Tibial nerve (tissue), 4 donors: ENCODE measurements at regions not wholly inside any gene's neighbourhood (a gene's known extent, or its start where the extent isn't known, plus 50 kb on each side); places are given as distances from the start of the nearest gene placed in this dataset.

Source experiments
- DNase-seq, 2 donors: peaks; one replicate each; pipeline ENCODE4 v3.0.0-alpha.2; 2019; ENCODE audit warnings: low spot score in 2 of 2
- H3K27ac ChIP-seq, 4 donors: fragments of 200-600 bp; sonication (generic) in 3 of 4; one replicate each; pipeline ENCODE4 v1.5.1; 2017 to 2019; ENCODE audit warnings: mild to moderate bottlenecking in 1 of 4
- H3K27me3 ChIP-seq, 2 donors: fragments of 200-600 bp; sonication (generic) in 1 of 2; one replicate each; pipeline versions ENCODE4 v1.5.1 to v1.6.0; 2017 to 2019
- H3K36me3 ChIP-seq, 3 donors: fragments of 200-600 bp; sonication (generic); one replicate each; pipeline ENCODE4 v1.5.1; 2018 to 2019
- H3K4me1 ChIP-seq, 4 donors: fragments of 200-600 bp; sonication (generic) in 3 of 4; one replicate each; pipeline ENCODE4 v1.5.1; 2017 to 2019
- H3K4me3 ChIP-seq, 4 donors: fragments of 200-600 bp; sonication (generic) in 3 of 4; one replicate each; pipeline ENCODE4 v1.5.1; 2017 to 2019; ENCODE audit warnings: mild to moderate bottlenecking in 1 of 4, moderate library complexity in 1 of 4
- H3K9me3 ChIP-seq, 4 donors: fragments of 200-600 bp; sonication (generic) in 3 of 4; one replicate each; pipeline ENCODE4 v1.5.1; 2017 to 2019
- CTCF ChIP-seq, 5 experiments: fragments of 200-600 bp in 3 of 5; fragments of 450-650 bp in 2 of 5; sonication (generic) in 3 of 5; IDR thresholded peaks; one replicate each; pipeline ENCODE4 v1.5.1; 2016 to 2019; ENCODE audit warnings: antibody characterized with exemption in 5 of 5, mild to moderate bottlenecking in 3 of 5, moderate library complexity in 2 of 5
- EP300 ChIP-seq, 2 donors: sonication (generic); formaldehyde crosslinking; IDR thresholded peaks; one replicate each; pipeline ENCODE4 v1.6.1; 2017; ENCODE audit warnings: antibody characterized with exemption in 2 of 2, mild to moderate bottlenecking in 1 of 2
- POLR2A ChIP-seq, 2 donors: fragments of 450-650 bp; IDR thresholded peaks; one replicate each; pipeline ENCODE4 v1.6.1; 2017; ENCODE audit warnings: antibody characterized with exemption in 2 of 2, mild to moderate bottlenecking in 2 of 2, moderate library complexity in 2 of 2
- WGBS, 2 donors: methylation state at CpG; one replicate each; pipeline ENCODE4 v1.1.5; 2018; 5-methylcytosine and 5-hydroxymethylcytosine counted together

GRCh38 chr5:1748271-1748670 is 51.4 kb downstream of the MRPL36 start:
- 77 to 86% methylated on average over 12 of the region's 12 CpGs for whole genome bisulfite sequencing, 2 donors
- Histone ChIP-seq H3K27ac (no peak overlapping the region), H3K4me3 (no peak overlapping the region), H3K4me1 (no peaks in the 10 kb centered on the region), H3K9me3 (peaks cover 0 to 22% (median 0%) of the 10 kb centered on the region in 4 donors), H3K27me3 (no peaks in the 10 kb centered on the region), H3K36me3 (no peaks in the 10 kb centered on the region)
- TF ChIP-seq POLR2A (IDR thresholded peaks at IDR 0.05) (no peak), CTCF (IDR thresholded peaks at IDR 0.05) (no peak), EP300 (IDR thresholded peaks at IDR 0.05) (no peak)
- no peak for DNase-seq

- no peak for TF ChIP-seq EP300 (IDR thresholded peaks at IDR 0.05)
- no peak for TF ChIP-seq POLR2A (IDR thresholded peaks at IDR 0.05)
- TF ChIP-seq CTCF (IDR thresholded peaks at IDR 0.05), result no peak
- 79 to 86% methylated on average over 5 of the region's 5 CpGs for WGBS, 2 donors
Observed at GRCh38 chr5:1747803-1748085, 51.9 kb downstream of the MRPL36 start.

GRCh38 chr5:1747079-1747802 is 52.4 kb downstream of the MRPL36 start:
- no peak for DNase-seq
- Histone ChIP-seq H3K9me3 (peaks cover 0 to 23% (median 0%) of the 10 kb centered on the region in 4 donors), H3K4me3 (no peak overlapping the region), H3K4me1 (no peaks in the 10 kb centered on the region), H3K27me3 (no peaks in the 10 kb centered on the region), H3K36me3 (no peaks in the 10 kb centered on the region), H3K27ac (no peak overlapping the region)
- TF ChIP-seq POLR2A (IDR thresholded peaks at IDR 0.05) (no peak), CTCF (IDR thresholded peaks at IDR 0.05) (no peak), EP300 (IDR thresholded peaks at IDR 0.05) (no peak)
- 81 to 85% methylated on average over 23 to 24 of the region's 24 CpGs for WGBS, 2 donors

More at GRCh38 chr5:1747803-1748085, 51.9 kb downstream of the MRPL36 start:
- H3K36me3 ChIP-seq, result no peaks in the 10 kb centered on the region
- no peak overlapping the region for H3K4me3 ChIP-seq
- no peak overlapping the region for H3K27ac ChIP-seq
- no peak for DNase-seq
- peaks cover 0 to 20% (median 0%) of the 10 kb centered on the region in 4 donors for H3K9me3 ChIP-seq
- no peaks in the 10 kb centered on the region for H3K27me3 ChIP-seq
- H3K4me1 ChIP-seq, result no peaks in the 10 kb centered on the region

- H3K4me1 ChIP-seq, result no peaks in the 10 kb centered on the region
- H3K9me3 ChIP-seq, result peaks cover 0 to 25% (median 0%) of the 10 kb centered on the region in 4 donors
- no peak overlapping the region for H3K27ac ChIP-seq
- H3K27me3 ChIP-seq, result no peaks in the 10 kb centered on the region
- DNase-seq, result no peak
- H3K4me3 ChIP-seq, result no peak overlapping the region
- H3K36me3 ChIP-seq, result no peaks in the 10 kb centered on the region
- 92% methylated on average over 55 to 61 of the region's 63 CpGs for WGBS, 2 donors
- TF ChIP-seq EP300 (IDR thresholded peaks at IDR 0.05), result no peak
- no peak for TF ChIP-seq POLR2A (IDR thresholded peaks at IDR 0.05)
- TF ChIP-seq CTCF (IDR thresholded peaks at IDR 0.05), result no peak
Observed at GRCh38 chr5:1746371-1747078, 53.1 kb downstream of the MRPL36 start.

GRCh38 chr5:1745796-1746370 is 53.8 kb downstream of the MRPL36 start:
- no peak for TF ChIP-seq CTCF (IDR thresholded peaks at IDR 0.05)
- Histone ChIP-seq H3K36me3 (no peaks in the 10 kb centered on the region), H3K9me3 (peaks cover 0 to 30% (median 0%) of the 10 kb centered on the region in 4 donors), H3K4me1 (no peaks in the 10 kb centered on the region), H3K27ac (no peak overlapping the region), H3K4me3 (no peak overlapping the region), H3K27me3 (no peaks in the 10 kb centered on the region)
- DNase-seq, result no peak
- 82 to 83% methylated on average over 23 to 29 of the region's 29 CpGs for WGBS, 2 donors
